ENCODE measurements at regions not wholly inside any gene's neighbourhood (a gene's known extent, or its start where the extent isn't known, plus 50 kb on each side); places are given as distances from the start of the nearest gene placed in this dataset.

GRCh38 chr11:127369356-127369755 lies 368.8 kb upstream of the KIRREL3 start:
- DNase-seq = no peak

GRCh38 chr11:127362754-127363308 lies 362.3 kb upstream of the KIRREL3 start:
- DNase-seq = no peak

- no peak for DNase-seq
These were observed 357.6 kb upstream of the KIRREL3 start for GRCh38 chr11:127358160-127358559.

GRCh38 chr11:127350476-127350875 lies 349.9 kb upstream of the KIRREL3 start:
- no peak for DNase-seq

GRCh38 chr11:127345819-127346459 lies 345.4 kb upstream of the KIRREL3 start:
- peak; percentile 17 for DNase-seq

- DNase-seq = no peak
These were observed 339.9 kb upstream of the KIRREL3 start for GRCh38 chr11:127340438-127340837.

GRCh38 chr11:127339376-127339775 lies 338.8 kb upstream of the KIRREL3 start:
- DNase-seq = no peak

- DNase-seq = no peak
These were observed 338.1 kb upstream of the KIRREL3 start for GRCh38 chr11:127338380-127339259.

- DNase-seq = no peak
These were observed 333.9 kb upstream of the KIRREL3 start for GRCh38 chr11:127334466-127334865.

GRCh38 chr11:127332896-127333295 lies 332.3 kb upstream of the KIRREL3 start:
- no peak for DNase-seq

- DNase-seq = no peak
These were observed 329.5 kb upstream of the KIRREL3 start for GRCh38 chr11:127330044-127330443.

- DNase-seq = no peak
These were observed 307.7 kb upstream of the KIRREL3 start for GRCh38 chr11:127308291-127308690.

- no peak for DNase-seq
These were observed 307.1 kb upstream of the KIRREL3 start for GRCh38 chr11:127307700-127308099.

- no peak for DNase-seq
These were observed 304.1 kb upstream of the KIRREL3 start for GRCh38 chr11:127304634-127305033.

GRCh38 chr11:127288926-127289325 lies 288.4 kb upstream of the KIRREL3 start:
- no peak for DNase-seq

GRCh38 chr11:127281534-127281933 lies 281.0 kb upstream of the KIRREL3 start:
- DNase-seq = no peak

- DNase-seq = no peak
These were observed 275.2 kb upstream of the KIRREL3 start for GRCh38 chr11:127275774-127276173.

GRCh38 chr11:127274328-127274676 lies 273.7 kb upstream of the KIRREL3 start:
- no peak for DNase-seq

- no peak for DNase-seq
These were observed 273.2 kb upstream of the KIRREL3 start for GRCh38 chr11:127273593-127274327.

- no peak for DNase-seq
These were observed 270.3 kb upstream of the KIRREL3 start for GRCh38 chr11:127270851-127271250.

GRCh38 chr11:127269911-127270310 lies 269.3 kb upstream of the KIRREL3 start:
- DNase-seq = no peak

GRCh38 chr11:127268932-127269331 lies 268.4 kb upstream of the KIRREL3 start:
- DNase-seq = no peak

GRCh38 chr11:127268521-127268920 lies 268.0 kb upstream of the KIRREL3 start:
- DNase-seq = no peak

Measured in kidney glomerular epithelial cell (primary cell).